Choroid plexus epithelial cell (primary cell): ENCODE measurements at regions not wholly inside any gene's neighbourhood (a gene's known extent, or its start where the extent isn't known, plus 50 kb on each side); places are given as distances from the start of the nearest gene placed in this dataset.

Source experiments
- DNase-seq: peaks from one replicate; pipeline ENCODE4 v3.0.0-alpha.2; 2010; ENCODE audit warnings: low read depth
- H3K4me3 ChIP-seq: 2 replicates; pipeline ENCODE4 v1.5.1; 2011; ENCODE audit warnings: low read depth, mild to moderate bottlenecking, control low read depth, low read length, moderate library complexity
- CTCF ChIP-seq: conservative IDR thresholded peaks from 2 replicates; pipeline ENCODE4 v1.5.1; 2011; ENCODE audit warnings: low read depth, mild to moderate bottlenecking, control low read depth, inconsistent platforms, low read length, moderate library complexity

GRCh38 chr15:85318048-85318731, 62.2 kb upstream of the AKAP13 start:
- peak; percentile 50 for TF ChIP-seq CTCF
- no peak overlapping the region for H3K4me3 ChIP-seq
- DNase-seq = peak; percentile 98

GRCh38 chr15:85318732-85319076, 61.7 kb upstream of the AKAP13 start:
- TF ChIP-seq CTCF = no peak
- DNase-seq = no peak
- H3K4me3 ChIP-seq = no peak overlapping the region

GRCh38 chr15:85324202-85324601, 56.2 kb upstream of the AKAP13 start:
- peak; percentile 77 for DNase-seq

GRCh38 chr15:85325834-85326233, 54.6 kb upstream of the AKAP13 start:
- H3K4me3 ChIP-seq = no peak overlapping the region
- DNase-seq = no peak
- no peak for TF ChIP-seq CTCF

More at GRCh38 chr15:85324202-85324601, 56.2 kb upstream of the AKAP13 start:
- peak; percentile 34 for TF ChIP-seq CTCF
- H3K4me3 ChIP-seq = no peak overlapping the region

GRCh38 chr15:85326291-85326690, 54.1 kb upstream of the AKAP13 start:
- no peak for TF ChIP-seq CTCF
- DNase-seq = no peak
- no peak overlapping the region for H3K4me3 ChIP-seq

- no peak overlapping the region for H3K4me3 ChIP-seq
- no peak for TF ChIP-seq CTCF
- DNase-seq = no peak
Measured at GRCh38 chr15:85327820-85328219, 52.6 kb upstream of the AKAP13 start.
